Smooth muscle cell (in vitro differentiated cells): ENCODE measurements at regions not wholly inside any gene's neighbourhood (a gene's known extent, or its start where the extent isn't known, plus 50 kb on each side); places are given as distances from the start of the nearest gene placed in this dataset.

Experiments
- DNase-seq: peaks from one replicate; lab custom pipeline; 2025; ENCODE audit not compliant: unreplicated experiment; lab: John Stamatoyannopoulos, UW
- H2AFZ ChIP-seq: fragments of 200-600 bp; sonication (generic); 2 replicates; pipeline ENCODE4 v1.6.0; 2016; ENCODE audit warnings: antibody characterized with exemption, low read depth, mild to moderate bottlenecking
- H3F3A ChIP-seq: fragments of 200-600 bp; sonication (generic); 2 replicates; pipeline ENCODE4 v1.6.0; 2017; ENCODE audit warnings: antibody characterized with exemption, low read depth
- H3K27ac ChIP-seq: fragments of 200-600 bp; sonication (generic); 2 replicates; pipeline ENCODE4 v1.5.1; 2016; ENCODE audit warnings: low read depth, mild to moderate bottlenecking
- H3K27me3 ChIP-seq: fragments of 200-600 bp; sonication (generic); 2 replicates; pipeline ENCODE4 v1.6.1; 2016; ENCODE audit warnings: low read depth, mild to moderate bottlenecking
- H3K36me3 ChIP-seq: fragments of 200-600 bp; sonication (generic); 2 replicates; pipeline ENCODE4 v1.5.1; 2016; ENCODE audit warnings: low read depth
- H3K4me1 ChIP-seq: fragments of 200-600 bp; sonication (generic); 2 replicates; pipeline ENCODE4 v1.5.1; 2016; ENCODE audit warnings: low read depth
- H3K4me2 ChIP-seq: fragments of 200-600 bp; sonication (generic); 2 replicates; pipeline ENCODE4 v1.6.0; 2016; ENCODE audit warnings: mild to moderate bottlenecking
- H3K4me3 ChIP-seq: fragments of 200-600 bp; sonication (generic); 2 replicates; pipeline ENCODE4 v1.5.1; 2016; ENCODE audit warnings: mild to moderate bottlenecking
- H3K79me2 ChIP-seq: fragments of 200-600 bp; sonication (generic); 2 replicates; pipeline ENCODE4 v1.6.0; 2016; ENCODE audit warnings: low read depth, mild to moderate bottlenecking
- H3K9ac ChIP-seq: fragments of 200-600 bp; sonication (generic); 2 replicates; pipeline ENCODE4 v1.6.0; 2016; ENCODE audit warnings: low read depth
- H3K9me3 ChIP-seq: fragments of 200-600 bp; sonication (generic); replicated peaks from 2 replicates; pipeline ENCODE4 v1.5.1; 2016; ENCODE audit warnings: low read depth
- H4K20me1 ChIP-seq: fragments of 200-600 bp; sonication (generic); 2 replicates; pipeline ENCODE4 v1.6.0; 2016; ENCODE audit warnings: low read depth
- CTCF ChIP-seq: fragments of 200-600 bp; sonication (generic); IDR thresholded peaks from 2 replicates; pipeline ENCODE4 v1.5.1; 2017; ENCODE audit warnings: borderline replicate concordance, mild to moderate bottlenecking, antibody characterized with exemption; ENCODE audit not compliant: insufficient read depth, poor library complexity, severe bottlenecking
- WGBS: methylation state at CpG from one replicate; pipeline ENCODE4 v1.1.7; 2016; ENCODE audit warnings: low lambda C conversion rate; 5-methylcytosine and 5-hydroxymethylcytosine counted together

GRCh38 chr3:150180334-150180733 lies 209.6 kb upstream of the PFN2 start:
- Histone ChIP-seq H4K20me1 (no peaks in the 10 kb centered on the region), H2AFZ (no peak overlapping the region), H3F3A (no peaks in the 10 kb centered on the region), H3K27ac (no peak overlapping the region), H3K9me3 (no peaks in the 10 kb centered on the region), H3K4me3 (no peak overlapping the region), H3K79me2 (no peaks in the 10 kb centered on the region), H3K4me1 (no peaks in the 10 kb centered on the region), H3K27me3 (no peaks in the 10 kb centered on the region), H3K9ac (no peak overlapping the region), H3K36me3 (no peaks in the 10 kb centered on the region), H3K4me2 (no peak overlapping the region)
- DNase-seq: no peak
- no peak for TF ChIP-seq CTCF
- WGBS: 55% methylated on average over 1 of the region's 1 CpG

GRCh38 chr3:150179330-150179729 lies 208.6 kb upstream of the PFN2 start:
- no peak for DNase-seq
- Histone ChIP-seq H3K4me2 (no peak overlapping the region), H4K20me1 (no peaks in the 10 kb centered on the region), H3K9me3 (no peaks in the 10 kb centered on the region), H3K79me2 (no peaks in the 10 kb centered on the region), H3K36me3 (no peaks in the 10 kb centered on the region), H3K27ac (no peak overlapping the region), H3F3A (no peaks in the 10 kb centered on the region), H3K4me3 (no peak overlapping the region), H2AFZ (peak overlapping the region; percentile 21), H3K4me1 (no peaks in the 10 kb centered on the region), H3K9ac (no peak overlapping the region), H3K27me3 (no peaks in the 10 kb centered on the region)
- 81% methylated on average over 1 of the region's 1 CpG for WGBS
- no peak for TF ChIP-seq CTCF

- Histone ChIP-seq H4K20me1 (no peaks in the 10 kb centered on the region), H2AFZ (no peak overlapping the region), H3F3A (peaks cover 8% of the 10 kb centered on the region), H3K27ac (peak overlapping the region; percentile 33), H3K4me3 (no peak overlapping the region), H3K4me1 (peaks cover 7% of the 10 kb centered on the region), H3K27me3 (no peaks in the 10 kb centered on the region), H3K79me2 (no peaks in the 10 kb centered on the region), H3K4me2 (peak overlapping the region; percentile 8), H3K9ac (no peak overlapping the region), H3K36me3 (no peaks in the 10 kb centered on the region), H3K9me3 (no peaks in the 10 kb centered on the region)
- DNase-seq: no peak
- TF ChIP-seq CTCF: no peak
- 79% methylated on average over 4 of the region's 4 CpGs for WGBS
Observed at GRCh38 chr3:150177673-150178381, 207.1 kb upstream of the PFN2 start.

- no peak for TF ChIP-seq CTCF
- Histone ChIP-seq H3K4me1 (peaks cover 7% of the 10 kb centered on the region), H4K20me1 (no peaks in the 10 kb centered on the region), H3K27ac (peak overlapping the region; percentile 46), H3K9me3 (no peaks in the 10 kb centered on the region), H2AFZ (peak overlapping the region; percentile 26), H3K27me3 (no peaks in the 10 kb centered on the region), H3F3A (peaks cover 8% of the 10 kb centered on the region), H3K4me3 (no peak overlapping the region), H3K4me2 (peak overlapping the region; percentile 27), H3K79me2 (no peaks in the 10 kb centered on the region), H3K9ac (no peak overlapping the region), H3K36me3 (no peaks in the 10 kb centered on the region)
- WGBS: 96% methylated on average over 1 of the region's 1 CpG
- DNase-seq: no peak
Observed at GRCh38 chr3:150174179-150174578, 203.5 kb upstream of the PFN2 start.
